GM18508 (cell line): ENCODE measurements at regions not wholly inside any gene's neighbourhood (a gene's known extent, or its start where the extent isn't known, plus 50 kb on each side); places are given as distances from the start of the nearest gene placed in this dataset.

Experiments
- ATAC-seq: cut with Tn5 transposase; IDR thresholded peaks from one replicate; pipeline ENCODE4 v1.9.1; 2021; ENCODE audit warnings: moderate number of reproducible peaks; ENCODE audit not compliant: insufficient read depth, unreplicated experiment

DNA sequence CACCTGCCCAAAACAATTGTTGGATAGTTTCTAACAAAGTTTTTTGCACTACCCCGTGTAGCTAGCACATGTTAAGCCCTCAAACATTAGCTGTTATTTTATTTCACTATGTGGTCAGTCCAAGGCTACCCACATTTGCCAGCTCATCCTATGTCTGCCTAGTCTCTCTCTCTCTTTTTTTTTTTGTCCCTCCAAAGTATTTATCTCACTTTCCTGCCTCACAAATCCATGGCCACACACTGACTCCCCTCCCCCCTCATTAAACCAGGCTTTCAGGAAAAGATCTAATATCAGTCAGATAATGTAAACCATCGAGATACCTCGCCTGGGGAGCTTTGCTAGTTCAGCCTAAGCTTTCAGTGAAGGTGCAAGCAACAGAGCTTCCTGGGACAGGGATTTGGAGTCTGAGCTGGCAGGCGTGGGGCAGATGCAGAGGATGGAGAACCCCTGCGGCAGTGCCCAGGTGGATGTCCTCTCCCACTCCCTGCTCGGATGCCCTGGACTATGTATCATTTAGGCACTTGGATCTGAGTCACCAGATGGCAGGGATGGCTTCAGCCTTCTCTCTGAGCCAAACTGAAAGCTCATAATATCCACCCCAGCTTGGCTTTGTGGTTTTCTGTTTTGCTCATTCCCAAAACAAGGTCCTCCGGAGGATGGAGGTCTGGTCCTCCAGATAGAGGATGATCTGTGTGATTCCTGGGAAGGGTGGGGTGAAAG lies 73.7 kb upstream of the FOXF1 start:
- ATAC-seq, result no peak

DNA sequence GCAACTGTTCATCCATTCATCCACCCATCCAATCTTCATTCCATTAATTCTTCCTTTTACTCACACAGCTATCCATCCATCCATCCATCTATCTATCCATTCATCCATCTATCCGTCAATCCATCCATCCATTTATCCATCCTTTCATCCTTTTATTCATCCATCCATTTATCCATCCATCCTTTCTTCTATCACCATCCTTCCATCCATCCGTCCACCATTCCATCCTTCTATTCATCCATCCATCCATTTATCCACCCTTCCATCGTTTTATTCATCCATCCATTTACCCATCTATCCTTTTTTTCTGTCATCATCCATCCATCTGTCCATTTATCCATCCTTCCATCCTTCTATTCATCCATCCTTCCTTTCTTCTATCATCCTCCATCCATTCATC lies 73.0 kb upstream of the FOXF1 start:
- ATAC-seq, result no peak

DNA sequence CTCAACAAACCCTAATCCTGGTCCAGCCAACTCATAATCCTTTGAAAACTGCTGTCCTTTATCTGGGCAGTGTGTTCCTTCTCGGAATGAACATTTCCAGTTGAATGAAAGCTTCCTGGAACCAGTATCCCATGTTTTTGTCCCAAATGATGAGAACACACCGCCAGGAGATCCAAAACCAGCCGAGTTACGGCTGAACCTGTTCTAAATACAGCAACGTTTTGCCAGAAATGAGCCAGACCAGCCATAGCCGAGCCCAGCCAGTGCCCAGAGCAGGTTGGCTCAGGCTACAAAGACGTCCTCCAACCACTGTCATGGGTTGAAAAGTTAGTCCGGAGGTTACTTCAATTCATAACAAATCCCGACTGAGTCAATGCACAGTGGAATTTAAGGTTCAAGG lies 67.6 kb upstream of the FOXF1 start:
- no peak for ATAC-seq

DNA sequence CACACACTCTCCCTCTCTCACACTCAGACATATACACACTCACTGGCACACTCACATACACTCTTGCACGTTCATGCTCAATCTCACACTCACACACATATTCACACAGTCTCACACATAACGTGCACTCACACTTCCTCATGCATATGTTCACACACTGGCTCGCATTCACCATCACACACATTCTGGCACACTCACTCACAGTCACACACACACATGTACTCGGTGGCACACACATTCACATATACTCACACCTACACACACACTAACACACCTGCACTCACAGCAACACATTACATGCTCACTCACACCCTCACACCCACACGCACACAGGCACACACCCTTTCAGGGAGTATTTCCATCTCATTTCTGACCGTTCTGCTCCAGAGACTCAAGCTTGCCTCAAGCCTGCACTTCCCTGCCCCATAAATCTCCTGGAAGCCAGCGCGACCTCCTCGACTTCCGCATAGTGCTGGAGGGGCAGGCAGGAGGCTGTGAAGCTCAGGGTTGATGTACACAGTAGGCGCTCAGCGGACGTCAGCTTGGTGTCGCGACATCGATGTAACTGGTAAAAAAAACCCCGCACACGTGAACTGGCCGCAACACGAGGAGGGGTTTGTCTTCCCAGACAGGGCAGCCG lies 66.7 kb upstream of the FOXF1 start:
- ATAC-seq, result no peak

DNA sequence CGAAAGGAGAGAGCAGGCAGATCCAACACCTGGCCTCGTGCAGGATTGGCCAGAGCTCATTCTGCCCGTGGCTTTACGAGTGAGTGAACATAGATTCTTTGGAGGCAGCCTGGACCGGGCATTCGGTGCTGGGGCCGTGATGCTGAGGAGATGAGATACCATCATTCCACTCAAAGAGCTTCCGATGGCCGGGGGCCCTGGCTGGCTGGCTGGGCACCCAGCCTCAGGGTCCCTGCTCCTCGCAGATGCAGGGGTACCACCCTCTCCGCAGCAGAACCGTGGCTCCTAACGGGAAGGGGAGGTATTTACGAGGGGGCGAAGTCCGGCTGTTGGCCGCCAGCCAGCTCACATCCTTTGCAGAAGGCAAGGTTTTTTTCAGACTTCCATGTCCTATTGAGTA lies 66.1 kb upstream of the FOXF1 start:
- no peak for ATAC-seq

- no peak for ATAC-seq
These were observed 65.7 kb upstream of the FOXF1 start for GRCh38 chr16:86444661-86445060.

- no peak for ATAC-seq
These were observed 64.0 kb upstream of the FOXF1 start for GRCh38 chr16:86446279-86446678.

- ATAC-seq, result no peak
These were observed 63.1 kb upstream of the FOXF1 start for GRCh38 chr16:86447228-86447627.

DNA sequence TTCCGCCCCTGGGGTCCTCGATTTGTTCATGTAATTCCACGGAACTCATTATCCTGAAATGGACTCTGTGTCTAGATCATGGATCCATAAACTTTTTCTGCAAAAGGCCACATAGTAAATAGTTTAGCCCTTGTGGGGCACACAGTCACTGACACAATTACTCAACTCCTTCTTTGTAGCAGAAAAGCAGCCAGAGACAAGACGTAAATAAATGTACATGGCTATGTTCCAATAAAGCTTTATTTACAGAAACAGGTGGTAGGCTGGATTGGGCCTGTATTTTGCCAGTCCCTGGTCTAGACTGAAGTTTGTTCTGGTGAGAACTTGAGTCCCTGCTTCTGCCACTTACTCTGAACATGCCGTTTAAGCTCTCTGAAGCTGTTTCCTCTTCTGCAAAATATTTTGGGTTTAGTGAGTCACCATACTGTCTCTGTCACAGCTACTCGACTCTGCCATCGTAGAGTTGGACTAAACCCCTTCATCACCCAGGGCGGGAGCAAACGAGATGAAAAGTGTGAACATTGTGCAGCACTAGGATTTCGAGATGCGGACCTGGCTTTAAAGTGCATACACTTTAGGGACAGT lies 61.9 kb upstream of the FOXF1 start:
- no peak for ATAC-seq

DNA sequence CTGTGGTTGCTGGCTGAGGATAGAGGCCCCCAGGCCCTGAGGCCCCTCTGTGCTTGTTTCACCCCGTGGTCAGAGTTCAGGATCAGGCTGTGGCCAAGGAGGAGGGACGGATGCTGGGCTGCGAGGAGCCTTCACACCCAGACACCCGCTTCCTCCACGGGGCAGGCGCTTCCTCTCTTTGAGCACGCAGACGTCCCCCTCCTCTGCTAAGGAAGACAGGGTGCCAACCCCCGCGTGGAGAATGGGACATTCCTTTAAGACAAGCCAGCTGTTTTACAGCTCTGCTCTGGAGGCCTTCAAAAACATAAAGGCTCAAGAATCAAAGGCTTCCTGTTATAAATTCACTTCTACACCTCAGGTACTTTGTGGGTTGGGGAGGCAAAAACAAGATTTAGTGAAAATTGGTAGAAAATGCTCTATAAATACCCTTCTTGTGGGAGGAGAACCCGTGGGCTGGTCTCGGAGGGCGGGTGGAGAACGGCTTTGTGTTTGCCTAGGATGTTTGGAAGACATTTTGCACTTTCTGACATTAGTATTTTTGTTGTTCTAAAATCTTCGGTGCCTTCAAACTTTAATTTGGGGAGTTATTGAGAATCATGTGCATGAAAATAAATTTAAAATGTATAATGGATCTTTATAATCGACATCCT lies 60.8 kb upstream of the FOXF1 start:
- no peak for ATAC-seq

DNA sequence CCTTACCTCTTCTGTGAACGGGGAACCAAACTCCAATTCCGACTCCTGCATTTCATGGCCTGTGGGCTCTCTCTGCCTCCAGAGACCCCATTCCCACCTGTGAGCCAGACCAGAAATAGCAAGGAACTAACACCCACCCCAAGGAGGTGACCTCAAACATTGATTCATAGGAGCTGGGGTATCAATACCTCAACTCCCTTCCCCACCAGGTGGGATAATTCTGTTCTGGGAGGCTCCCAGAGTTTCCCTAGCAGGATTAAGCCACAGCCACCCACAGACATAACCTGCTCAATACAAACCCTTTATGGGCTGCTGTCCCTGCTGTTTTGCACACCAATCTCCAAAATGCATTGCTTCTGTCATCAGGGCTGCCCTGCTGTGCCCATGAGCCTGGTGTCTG lies 59.6 kb upstream of the FOXF1 start:
- no peak for ATAC-seq

- no peak for ATAC-seq
These were observed 57.9 kb upstream of the FOXF1 start for GRCh38 chr16:86452451-86452850.

GRCh38 chr16:86455116-86455515 lies 55.2 kb upstream of the FOXF1 start:
- ATAC-seq, result no peak

- ATAC-seq, result no peak
These were observed 54.7 kb upstream of the FOXF1 start for GRCh38 chr16:86455640-86456039.

DNA sequence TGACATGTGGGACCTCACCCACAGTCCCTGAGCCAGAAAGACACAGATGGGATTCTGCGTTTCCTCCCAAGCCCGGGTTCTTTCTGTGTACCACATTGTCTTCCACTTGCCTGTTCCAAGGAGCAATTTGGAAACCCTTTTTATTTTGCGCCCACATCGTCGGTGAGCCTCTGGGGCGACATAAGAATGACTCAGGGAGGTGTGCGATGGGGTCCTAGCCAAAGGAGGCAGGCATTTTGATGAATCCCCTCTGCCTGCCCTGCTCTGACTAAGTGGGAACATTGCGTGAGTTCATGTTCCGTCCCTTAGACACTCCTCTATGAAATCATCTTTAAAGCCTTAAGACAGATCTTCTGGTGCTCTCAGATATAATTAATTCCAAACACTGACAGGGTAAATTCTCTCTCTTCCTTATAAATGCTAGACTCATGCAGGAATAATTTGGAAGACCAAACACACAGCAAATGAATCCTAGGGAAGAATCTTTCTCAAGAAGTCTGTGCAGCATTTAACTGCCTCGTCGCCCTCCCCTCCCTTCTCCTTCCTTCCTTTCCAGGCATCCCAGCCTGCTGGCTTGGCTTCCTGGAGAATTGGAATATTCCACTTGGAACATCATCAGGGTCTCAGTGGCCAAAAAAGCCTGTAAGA lies 52.7 kb upstream of the FOXF1 start:
- no peak for ATAC-seq

- no peak for ATAC-seq
These were observed 52.1 kb upstream of the FOXF1 start for GRCh38 chr16:86458149-86458777.

DNA sequence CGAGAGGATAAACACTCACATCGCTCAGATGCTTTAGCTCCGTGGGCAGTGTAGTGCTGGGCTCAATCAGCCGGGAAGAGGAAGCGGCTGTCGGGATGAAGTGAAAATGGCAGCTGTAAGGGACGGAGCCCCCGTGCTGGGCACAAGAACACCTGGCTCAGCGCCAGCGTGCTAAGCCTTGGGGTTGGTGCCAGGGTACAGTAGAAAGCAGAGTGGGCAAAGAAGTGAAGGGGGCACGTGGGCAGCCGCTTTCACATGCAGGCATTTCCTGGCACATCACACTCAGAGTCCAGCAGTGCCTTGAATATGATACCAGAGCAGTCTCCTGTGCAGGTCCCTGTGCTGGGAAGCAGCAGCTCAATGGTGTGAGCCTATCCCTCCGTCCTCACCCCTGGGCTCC lies 51.1 kb upstream of the FOXF1 start:
- ATAC-seq, result no peak
